ENCODE measurements at regions not wholly inside any gene's neighbourhood (a gene's known extent, or its start where the extent isn't known, plus 50 kb on each side); places are given as distances from the start of the nearest gene placed in this dataset.

DNA sequence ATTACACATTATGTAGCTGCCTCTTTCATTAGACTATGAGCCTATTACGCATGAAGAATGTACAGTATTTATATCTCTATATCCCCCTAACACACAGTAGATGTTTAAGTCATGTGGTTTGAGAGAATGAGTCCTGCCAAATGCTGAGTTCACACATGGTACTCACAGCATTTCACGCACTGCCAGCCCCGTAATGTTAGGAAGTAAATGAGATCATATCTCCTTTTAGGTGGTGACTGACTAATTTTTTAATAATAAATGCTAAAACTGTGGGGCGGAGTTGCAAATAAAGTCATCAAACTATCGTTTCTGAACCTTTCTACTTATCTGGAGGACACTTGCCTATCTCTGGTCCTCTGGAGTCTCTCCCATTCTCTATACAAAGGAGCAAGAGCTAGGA is 343.8 kb downstream of the ADAMTS20 start:
- TF ChIP-seq SPI1 (IDR thresholded peaks at IDR 0.05; ENCODE audit: borderline replicate concordance, insufficient read depth, low read depth, low read length): no peak
- TF ChIP-seq POLR2A (IDR thresholded peaks at IDR 0.05; ENCODE audit: low read depth, low read length): no peak
- TF ChIP-seq POLR2AphosphoS5 (IDR thresholded peaks at IDR 0.05; ENCODE audit: low read length): no peak
- no peak for TF ChIP-seq FOXM1 (IDR thresholded peaks at IDR 0.05; ENCODE audit: low read depth, low read length)
- TF ChIP-seq BCL11A (IDR thresholded peaks at IDR 0.05; ENCODE audit: low read depth, low read length): no peak
- TF ChIP-seq ESRRA (IDR thresholded peaks at IDR 0.05; ENCODE audit: low read length): no peak
- TF ChIP-seq, protein P1, sequence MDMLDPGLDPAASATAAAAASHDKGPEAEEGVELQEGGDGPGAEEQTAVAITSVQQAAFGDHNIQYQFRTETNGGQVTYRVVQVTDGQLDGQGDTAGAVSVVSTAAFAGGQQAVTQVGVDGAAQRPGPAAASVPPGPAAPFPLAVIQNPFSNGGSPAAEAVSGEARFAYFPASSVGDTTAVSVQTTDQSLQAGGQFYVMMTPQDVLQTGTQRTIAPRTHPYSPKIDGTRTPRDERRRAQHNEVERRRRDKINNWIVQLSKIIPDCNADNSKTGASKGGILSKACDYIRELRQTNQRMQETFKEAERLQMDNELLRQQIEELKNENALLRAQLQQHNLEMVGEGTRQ (IDR thresholded peaks at IDR 0.05; ENCODE audit: borderline replicate concordance, low read depth, low read length): no peak
- TF ChIP-seq EP300 (IDR thresholded peaks at IDR 0.05; ENCODE audit: borderline replicate concordance in 1 of 2, control insufficient read depth in 1 of 2, low read depth in 2 of 2, low read length in 2 of 2): no peak
- TF ChIP-seq, protein P2, sequence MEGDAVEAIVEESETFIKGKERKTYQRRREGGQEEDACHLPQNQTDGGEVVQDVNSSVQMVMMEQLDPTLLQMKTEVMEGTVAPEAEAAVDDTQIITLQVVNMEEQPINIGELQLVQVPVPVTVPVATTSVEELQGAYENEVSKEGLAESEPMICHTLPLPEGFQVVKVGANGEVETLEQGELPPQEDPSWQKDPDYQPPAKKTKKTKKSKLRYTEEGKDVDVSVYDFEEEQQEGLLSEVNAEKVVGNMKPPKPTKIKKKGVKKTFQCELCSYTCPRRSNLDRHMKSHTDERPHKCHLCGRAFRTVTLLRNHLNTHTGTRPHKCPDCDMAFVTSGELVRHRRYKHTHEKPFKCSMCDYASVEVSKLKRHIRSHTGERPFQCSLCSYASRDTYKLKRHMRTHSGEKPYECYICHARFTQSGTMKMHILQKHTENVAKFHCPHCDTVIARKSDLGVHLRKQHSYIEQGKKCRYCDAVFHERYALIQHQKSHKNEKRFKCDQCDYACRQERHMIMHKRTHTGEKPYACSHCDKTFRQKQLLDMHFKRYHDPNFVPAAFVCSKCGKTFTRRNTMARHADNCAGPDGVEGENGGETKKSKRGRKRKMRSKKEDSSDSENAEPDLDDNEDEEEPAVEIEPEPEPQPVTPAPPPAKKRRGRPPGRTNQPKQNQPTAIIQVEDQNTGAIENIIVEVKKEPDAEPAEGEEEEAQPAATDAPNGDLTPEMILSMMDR (IDR thresholded peaks at IDR 0.05 in 2 of 3, conservative IDR thresholded peaks at IDR 0.05 in 1 of 3; ENCODE audit: control insufficient read depth in 2 of 3, extremely low read depth in 1 of 3, insufficient read depth in 1 of 3, low read depth in 3 of 3, low read length in 3 of 3): no peak
- TF ChIP-seq, protein P3, sequence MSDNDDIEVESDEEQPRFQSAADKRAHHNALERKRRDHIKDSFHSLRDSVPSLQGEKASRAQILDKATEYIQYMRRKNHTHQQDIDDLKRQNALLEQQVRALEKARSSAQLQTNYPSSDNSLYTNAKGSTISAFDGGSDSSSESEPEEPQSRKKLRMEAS (IDR thresholded peaks at IDR 0.05; ENCODE audit: low read depth, low read length): no peak
- TF ChIP-seq BRCA1 (IDR thresholded peaks at IDR 0.05; ENCODE audit: low read depth, low read length): no peak
- TF ChIP-seq RCOR1 (conservative IDR thresholded peaks at IDR 0.05; ENCODE audit: low read depth, low read length): no peak
- TF ChIP-seq CHD4 (IDR thresholded peaks at IDR 0.05): no peak

All from GM12878 (cell line).